SU-DHL-6 (cell line): ENCODE measurements at regions not wholly inside any gene's neighbourhood (a gene's known extent, or its start where the extent isn't known, plus 50 kb on each side); places are given as distances from the start of the nearest gene placed in this dataset.

Source experiments
- H2AFZ ChIP-seq: fragments of 200-600 bp; sonication (generic); 2 replicates; pipeline ENCODE4 v1.6.1; 2014; ENCODE audit warnings: low read depth, mild to moderate bottlenecking, moderate library complexity, mixed read lengths, antibody characterized with exemption, low read length; ENCODE audit not compliant: severe bottlenecking
- H3F3A ChIP-seq: fragments of 200-600 bp; shearing (Covaris generic); 2 replicates; pipeline ENCODE4 v1.6.0; 2016; ENCODE audit warnings: antibody characterized with exemption, mild to moderate bottlenecking; ENCODE audit not compliant: insufficient read depth
- H3K27ac ChIP-seq: fragments of 200-600 bp; sonication (generic); 2 replicates; pipeline ENCODE4 v1.5.1; 2016; ENCODE audit warnings: low read depth, mild to moderate bottlenecking, low read length, moderate library complexity, mixed read lengths
- H3K27me3 ChIP-seq: fragments of 200-600 bp; sonication (generic), shearing (Covaris generic); 2 replicates; pipeline ENCODE4 v1.6.0; 2014; ENCODE audit warnings: mild to moderate bottlenecking, low read length
- H3K36me3 ChIP-seq: fragments of 200-600 bp; sonication (generic); 2 replicates; pipeline ENCODE4 v1.6.1; 2014; ENCODE audit warnings: mild to moderate bottlenecking, low read length, mixed read lengths
- H3K4me2 ChIP-seq: fragments of 300-600, 200-600 bp; shearing (Covaris generic), sonication (generic); 2 replicates; pipeline ENCODE4 v1.6.0; 2014; ENCODE audit warnings: low read length, low read depth, mild to moderate bottlenecking; ENCODE audit not compliant: poor library complexity, severe bottlenecking
- H3K4me3 ChIP-seq: fragments of 200-600 bp; sonication (generic); 2 replicates; pipeline ENCODE4 v1.5.1; 2014; ENCODE audit warnings: antibody characterized with exemption, low read length, mild to moderate bottlenecking, mixed read lengths; ENCODE audit not compliant: insufficient read depth, poor library complexity, severe bottlenecking
- H3K79me2 ChIP-seq: fragments of 200-600 bp; sonication (generic); 2 replicates; pipeline ENCODE4 v1.6.1; 2014; ENCODE audit warnings: mild to moderate bottlenecking, low read length, moderate library complexity; ENCODE audit not compliant: insufficient read depth
- H3K9ac ChIP-seq: fragments of 200-600 bp; sonication (generic); 2 replicates; pipeline ENCODE4 v1.7.0; 2014; ENCODE audit warnings: mild to moderate bottlenecking, low read length
- H3K9me2 ChIP-seq: fragments of 200-600 bp; sonication (generic); replicated peaks from 2 replicates; pipeline ENCODE4 v1.6.1; 2014; ENCODE audit warnings: low read length; ENCODE audit not compliant: insufficient read depth
- H3K9me3 ChIP-seq: fragments of 200-600 bp; sonication (generic); 2 replicates; pipeline ENCODE4 v1.6.1; 2014; ENCODE audit warnings: low read length, mixed read lengths; ENCODE audit not compliant: insufficient read depth
- H4K20me1 ChIP-seq: fragments of 200-600 bp; sonication (generic); 2 replicates; pipeline ENCODE4 v1.6.1; 2014; ENCODE audit warnings: low read depth, mild to moderate bottlenecking, antibody characterized with exemption, low read length, moderate library complexity, mixed read lengths
- CTCF ChIP-seq: fragments of 200-600 bp; sonication (generic); IDR thresholded peaks from one replicate; pipeline ENCODE4 v1.5.1; 2017; ENCODE audit warnings: antibody characterized with exemption, mild to moderate bottlenecking, low read length, moderate library complexity; ENCODE audit not compliant: insufficient read depth, poor library complexity, severe bottlenecking
- EZH2phosphoT487 ChIP-seq: fragments of 200-600 bp; sonication (generic), shearing (Covaris generic); conservative IDR thresholded peaks from 2 replicates; pipeline ENCODE4 v1.6.1; 2018; ENCODE audit warnings: mild to moderate bottlenecking, antibody characterized with exemption, low read length, moderate library complexity, mixed read lengths

GRCh38 chr20:52270001-52270606, 78.5 kb upstream of the ZFP64 start:
- Histone ChIP-seq H4K20me1 (no peaks in the 10 kb centered on the region), H3F3A (no peaks in the 10 kb centered on the region), H3K27me3 (no peaks in the 10 kb centered on the region), H3K9ac (no peak overlapping the region), H3K79me2 (no peaks in the 10 kb centered on the region), H2AFZ (no peak overlapping the region), H3K4me3 (no peak overlapping the region), H3K4me2 (no peak overlapping the region), H3K27ac (no peak overlapping the region), H3K9me3 (no peaks in the 10 kb centered on the region), H3K9me2 (no peaks in the 10 kb centered on the region), H3K36me3 (no peaks in the 10 kb centered on the region)
- TF ChIP-seq CTCF = no peak
- no peak for TF ChIP-seq EZH2phosphoT487

GRCh38 chr20:52269321-52269720, 77.7 kb upstream of the ZFP64 start:
- Histone ChIP-seq H2AFZ (no peak overlapping the region), H3K36me3 (no peaks in the 10 kb centered on the region), H3K79me2 (no peaks in the 10 kb centered on the region), H3K27ac (no peak overlapping the region), H3F3A (no peaks in the 10 kb centered on the region), H3K9me2 (no peaks in the 10 kb centered on the region), H3K27me3 (no peaks in the 10 kb centered on the region), H4K20me1 (no peaks in the 10 kb centered on the region), H3K9ac (no peak overlapping the region), H3K9me3 (no peaks in the 10 kb centered on the region), H3K4me3 (no peak overlapping the region), H3K4me2 (no peak overlapping the region)
- TF ChIP-seq EZH2phosphoT487 = no peak
- TF ChIP-seq CTCF = no peak

GRCh38 chr20:52268184-52268749, 76.7 kb upstream of the ZFP64 start:
- no peak overlapping the region for H3K9ac ChIP-seq
- H2AFZ ChIP-seq = no peak overlapping the region
- no peaks in the 10 kb centered on the region for H3K79me2 ChIP-seq
- no peak overlapping the region for H3K4me2 ChIP-seq
- H3F3A ChIP-seq = no peaks in the 10 kb centered on the region
- no peaks in the 10 kb centered on the region for H3K9me2 ChIP-seq
- no peaks in the 10 kb centered on the region for H4K20me1 ChIP-seq
- H3K27me3 ChIP-seq = no peaks in the 10 kb centered on the region
- no peaks in the 10 kb centered on the region for H3K36me3 ChIP-seq
- no peaks in the 10 kb centered on the region for H3K9me3 ChIP-seq
- H3K4me3 ChIP-seq = no peak overlapping the region
- H3K27ac ChIP-seq = no peak overlapping the region
- no peak for TF ChIP-seq CTCF
- no peak for TF ChIP-seq EZH2phosphoT487
